ENCODE measurements at regions not wholly inside any gene's neighbourhood (a gene's known extent, or its start where the extent isn't known, plus 50 kb on each side); places are given as distances from the start of the nearest gene placed in this dataset.

GRCh38 chr4:138014590-138015288, 227.4 kb downstream of the SLC7A11 start:
- TF ChIP-seq CTCF (IDR thresholded peaks at IDR 0.05) (no peak), POLR2A (IDR thresholded peaks at IDR 0.05) (no peak)
